Skeletal muscle tissue (tissue), 3 donors: ENCODE measurements at regions not wholly inside any gene's neighbourhood (a gene's known extent, or its start where the extent isn't known, plus 50 kb on each side); places are given as distances from the start of the nearest gene placed in this dataset.

ENCODE experiments used
- H3K27ac ChIP-seq: one replicate; pipeline ENCODE4 v1.7.0; 2013; ENCODE audit warnings: mild to moderate bottlenecking, low read depth, low read length, inconsistent platforms
- H3K27me3 ChIP-seq, 3 donors: one replicate each; pipeline ENCODE4 v1.7.0; 2013; ENCODE audit warnings: low read length in 3 of 3; ENCODE audit not compliant: control insufficient read depth in 3 of 3, insufficient read depth in 3 of 3
- H3K36me3 ChIP-seq, 3 donors: one replicate each; pipeline ENCODE4 v1.7.0; 2013; ENCODE audit warnings: low read length in 3 of 3; ENCODE audit not compliant: control insufficient read depth in 3 of 3, insufficient read depth in 3 of 3
- H3K4me1 ChIP-seq, 3 donors: one replicate each; pipeline ENCODE4 v1.7.0; 2013; ENCODE audit warnings: low read length in 3 of 3, mild to moderate bottlenecking in 3 of 3; ENCODE audit not compliant: control insufficient read depth in 3 of 3, insufficient read depth in 3 of 3
- H3K4me3 ChIP-seq, 3 donors: one replicate each; pipeline ENCODE4 v1.7.0; 2013; ENCODE audit warnings: low read length in 3 of 3
- H3K9ac ChIP-seq, 3 donors: one replicate each; pipeline ENCODE4 v1.7.0; 2013; ENCODE audit warnings: low read length in 3 of 3, mild to moderate bottlenecking in 3 of 3, moderate library complexity in 2 of 3, low read depth in 1 of 3
- H3K9me3 ChIP-seq, 3 donors: one replicate each; pipeline ENCODE4 v1.7.0; 2013; ENCODE audit warnings: low read length in 3 of 3; ENCODE audit not compliant: control insufficient read depth in 3 of 3
- donor health status: Osteomylitis.

GRCh38 chr6:21840428-21840827 is 246.9 kb downstream of the SOX4 start:
- Histone ChIP-seq H3K4me1 (peaks cover 5 to 9% (median 6%) of the 10 kb centered on the region in 3 donors), H3K4me3 (no peak overlapping the region), H3K27me3 (no peaks in the 10 kb centered on the region), H3K9me3 (no peaks in the 10 kb centered on the region), H3K36me3 (no peaks in the 10 kb centered on the region), H3K27ac (no peak overlapping the region), H3K9ac (no peak overlapping the region)

- no peaks in the 10 kb centered on the region for H3K9me3 ChIP-seq
- no peak overlapping the region for H3K27ac ChIP-seq
- no peaks in the 10 kb centered on the region for H3K36me3 ChIP-seq
- no peaks in the 10 kb centered on the region for H3K27me3 ChIP-seq
- no peak overlapping the region for H3K4me3 ChIP-seq
- H3K4me1 ChIP-seq, result peaks cover 15 to 16% (median 16%) of the 10 kb centered on the region in 3 donors
- no peak overlapping the region for H3K9ac ChIP-seq
Observed at GRCh38 chr6:21842875-21843645, 249.5 kb downstream of the SOX4 start.

- Histone ChIP-seq H3K4me3 (no peak overlapping the region), H3K27ac (no peak overlapping the region), H3K9me3 (no peaks in the 10 kb centered on the region), H3K4me1 (peaks cover 15 to 16% (median 16%) of the 10 kb centered on the region in 3 donors), H3K9ac (no peak overlapping the region), H3K27me3 (no peaks in the 10 kb centered on the region), H3K36me3 (no peaks in the 10 kb centered on the region)
Observed at GRCh38 chr6:21844120-21844917, 250.8 kb downstream of the SOX4 start.

GRCh38 chr6:21845018-21845417 is 251.5 kb downstream of the SOX4 start:
- Histone ChIP-seq H3K36me3 (no peaks in the 10 kb centered on the region), H3K27ac (peak overlapping the region; percentile 20), H3K9ac (no peak overlapping the region), H3K4me3 (no peak overlapping the region), H3K9me3 (no peaks in the 10 kb centered on the region), H3K4me1 (peaks cover 15 to 16% (median 16%) of the 10 kb centered on the region in 3 donors), H3K27me3 (no peaks in the 10 kb centered on the region)

GRCh38 chr6:21845439-21846140 is 252.0 kb downstream of the SOX4 start:
- Histone ChIP-seq H3K27me3 (no peaks in the 10 kb centered on the region), H3K4me1 (peaks cover 15 to 16% (median 16%) of the 10 kb centered on the region in 3 donors), H3K9me3 (no peaks in the 10 kb centered on the region), H3K9ac (no peak overlapping the region), H3K36me3 (no peaks in the 10 kb centered on the region), H3K27ac (peak overlapping the region; percentile 20), H3K4me3 (no peak overlapping the region)

GRCh38 chr6:21846541-21847451 is 253.2 kb downstream of the SOX4 start:
- Histone ChIP-seq H3K36me3 (no peaks in the 10 kb centered on the region), H3K27ac (no peak overlapping the region), H3K4me3 (no peak overlapping the region), H3K4me1 (peaks cover 15 to 16% (median 16%) of the 10 kb centered on the region in 3 donors), H3K9me3 (no peaks in the 10 kb centered on the region), H3K9ac (no peak overlapping the region), H3K27me3 (no peaks in the 10 kb centered on the region)

- peaks cover 15 to 16% (median 16%) of the 10 kb centered on the region in 3 donors for H3K4me1 ChIP-seq
- H3K27me3 ChIP-seq, result no peaks in the 10 kb centered on the region
- no peak overlapping the region for H3K4me3 ChIP-seq
- H3K9ac ChIP-seq, result no peak overlapping the region
- no peaks in the 10 kb centered on the region for H3K9me3 ChIP-seq
- no peaks in the 10 kb centered on the region for H3K36me3 ChIP-seq
- no peak overlapping the region for H3K27ac ChIP-seq
Observed at GRCh38 chr6:21847711-21848480, 254.3 kb downstream of the SOX4 start.

GRCh38 chr6:21850691-21851090 is 257.1 kb downstream of the SOX4 start:
- no peak overlapping the region for H3K27ac ChIP-seq
- H3K9ac ChIP-seq, result no peak overlapping the region
- no peak overlapping the region for H3K4me3 ChIP-seq
- peaks cover 5 to 10% (median 9%) of the 10 kb centered on the region in 3 donors for H3K4me1 ChIP-seq
- no peaks in the 10 kb centered on the region for H3K36me3 ChIP-seq
- H3K27me3 ChIP-seq, result no peaks in the 10 kb centered on the region
- no peaks in the 10 kb centered on the region for H3K9me3 ChIP-seq
